HepG2 (cell line): ENCODE measurements at regions not wholly inside any gene's neighbourhood (a gene's known extent, or its start where the extent isn't known, plus 50 kb on each side); places are given as distances from the start of the nearest gene placed in this dataset.

Experiments used
- ARID5B ChIP-seq: IDR thresholded peaks from 2 replicates; pipeline ENCODE4 v1.4.0; 2020; ENCODE audit warnings: mild to moderate bottlenecking, missing genetic modification reagents
- GATAD1 ChIP-seq: IDR thresholded peaks from 2 replicates; pipeline ENCODE4 v1.6.1; 2016; ENCODE audit warnings: missing genetic modification reagents, missing compliant biosample characterization
- HNF1A ChIP-seq, 2 experiments: sonication (generic) in 1 of 2; formaldehyde crosslinking in 1 of 2; IDR thresholded peaks; 2 replicates each; pipeline versions ENCODE4 v1.4.0 to v1.6.1; 2016 to 2020; ENCODE audit warnings: borderline replicate concordance in 1 of 2, low read depth in 1 of 2, mild to moderate bottlenecking in 1 of 2, missing genetic modification reagents in 1 of 2
- KAT8 ChIP-seq: IDR thresholded peaks from 2 replicates; pipeline ENCODE4 v1.6.1; 2016; ENCODE audit warnings: missing genetic modification reagents, missing compliant biosample characterization
- MLX ChIP-seq: IDR thresholded peaks from 2 replicates; pipeline ENCODE4 v1.6.1; 2016
- POGZ ChIP-seq: sonication (generic); formaldehyde crosslinking; IDR thresholded peaks from 2 replicates; pipeline ENCODE4 v1.4.0; 2020; ENCODE audit warnings: mild to moderate bottlenecking, missing genetic modification reagents
- SALL1 ChIP-seq: sonication (generic); formaldehyde crosslinking; IDR thresholded peaks from 2 replicates; pipeline ENCODE4 v1.8.0; 2022; ENCODE audit warnings: mild to moderate bottlenecking, missing genetic modification reagents
- SAP130 ChIP-seq: IDR thresholded peaks from 2 replicates; pipeline ENCODE4 v1.6.1; 2016; ENCODE audit warnings: low read depth
- SMYD3 ChIP-seq: sonication (generic); formaldehyde crosslinking; IDR thresholded peaks from 2 replicates; pipeline ENCODE4 v1.8.1; 2023; ENCODE audit warnings: mild to moderate bottlenecking, missing genetic modification reagents
- STAT6 ChIP-seq: sonication (generic); formaldehyde crosslinking; IDR thresholded peaks from 2 replicates; pipeline ENCODE4 v1.4.0; 2020; ENCODE audit warnings: missing genetic modification reagents, mild to moderate bottlenecking, borderline replicate concordance
- TARDBP ChIP-seq: sonication (generic); formaldehyde crosslinking; IDR thresholded peaks from 2 replicates; pipeline ENCODE4 v1.8.0; 2022; ENCODE audit warnings: mild to moderate bottlenecking, missing genetic modification reagents
- ZFY ChIP-seq: sonication (generic); formaldehyde crosslinking; IDR thresholded peaks from 2 replicates; pipeline ENCODE4 v1.4.0; 2020; ENCODE audit warnings: missing genetic modification reagents
- ZNF292 ChIP-seq: sonication (generic); formaldehyde crosslinking; IDR thresholded peaks from 2 replicates; pipeline ENCODE4 v1.8.1; 2022; ENCODE audit warnings: mild to moderate bottlenecking, low read depth, missing genetic modification reagents, borderline replicate concordance
- ZNF432 ChIP-seq: sonication (generic); formaldehyde crosslinking; IDR thresholded peaks from 2 replicates; pipeline ENCODE4 v1.5.0; 2020; ENCODE audit warnings: missing genetic modification reagents, mild to moderate bottlenecking, borderline replicate concordance
- TF ChIP-seq, protein P1 (sequence below): IDR thresholded peaks from 2 replicates; pipeline ENCODE4 v1.6.1; 2012; ENCODE audit warnings: inconsistent platforms
- TF ChIP-seq, protein P2 (sequence below): IDR thresholded peaks from 2 replicates; pipeline ENCODE4 v1.6.1; 2016; ENCODE audit warnings: missing genetic modification reagents, missing compliant biosample characterization

- TF ChIP-seq STAT6 (CRISPR knock-in tag) = 0 out of 2 replicates have a peak, but pooled peaks have one; percentile 43
- peak; percentile 52; the same call in 1 of the 2 replicates for TF ChIP-seq MLX (CRISPR knock-in tag)
- peak; percentile 40; the same call in 1 of the 2 replicates for TF ChIP-seq POGZ (CRISPR knock-in tag)
- TF ChIP-seq ZFY (CRISPR knock-in tag) = peak; percentile 78
- TF ChIP-seq HNF1A (IDR thresholded peaks at IDR 0.05; ENCODE audit: low read depth) = peak; percentile 68; the same call in 1 of the 2 replicates
- TF ChIP-seq HNF1A (CRISPR knock-in tag; IDR thresholded peaks at IDR 0.05; ENCODE audit: borderline replicate concordance) = peak; percentile 17; the same call in 1 of the 2 replicates
- TF ChIP-seq ARID5B (CRISPR knock-in tag) = peak; percentile 59
- TF ChIP-seq ZNF432 (CRISPR knock-in tag) = peak; percentile 97
- peak; percentile 61; the same call in 1 of the 2 replicates for TF ChIP-seq SMYD3 (CRISPR knock-in tag)
- TF ChIP-seq GATAD1 = peak; percentile 12; the same call in 1 of the 2 replicates
- TF ChIP-seq, protein P1, sequence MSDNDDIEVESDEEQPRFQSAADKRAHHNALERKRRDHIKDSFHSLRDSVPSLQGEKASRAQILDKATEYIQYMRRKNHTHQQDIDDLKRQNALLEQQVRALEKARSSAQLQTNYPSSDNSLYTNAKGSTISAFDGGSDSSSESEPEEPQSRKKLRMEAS = 0 out of 2 replicates have a peak, but pooled peaks have one; percentile 22
- TF ChIP-seq TARDBP (CRISPR knock-in tag) = peak; percentile 46; the same call in 1 of the 2 replicates
- TF ChIP-seq SAP130 (CRISPR knock-in tag) = peak; percentile 64
- peak; percentile 20; the same call in 1 of the 2 replicates for TF ChIP-seq SALL1 (CRISPR knock-in tag)
- TF ChIP-seq, protein P2, sequence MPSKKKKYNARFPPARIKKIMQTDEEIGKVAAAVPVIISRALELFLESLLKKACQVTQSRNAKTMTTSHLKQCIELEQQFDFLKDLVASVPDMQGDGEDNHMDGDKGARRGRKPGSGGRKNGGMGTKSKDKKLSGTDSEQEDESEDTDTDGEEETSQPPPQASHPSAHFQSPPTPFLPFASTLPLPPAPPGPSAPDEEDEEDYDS (CRISPR knock-in tag) = peak; percentile 70; the same call in 1 of the 2 replicates
- 0 out of 2 replicates have a peak, but pooled peaks have one; percentile 25 for TF ChIP-seq KAT8
- TF ChIP-seq ZNF292 (CRISPR knock-in tag) = peak; percentile 55; the same call in 1 of the 2 replicates
These were observed 58.4 kb upstream of the RCBTB2 start (continued) for GRCh38 chr13:48591124-48591872.
